ENCODE measurements at regions not wholly inside any gene's neighbourhood (a gene's known extent, or its start where the extent isn't known, plus 50 kb on each side); places are given as distances from the start of the nearest gene placed in this dataset.

- H3K27me3 Mint-ChIP-seq (ENCODE audit: unreplicated experiment): peaks cover 2% of the 10 kb centered on the region
- no peaks in the 10 kb centered on the region for H3K36me3 Mint-ChIP-seq (ENCODE audit: low read depth, unreplicated experiment)
- H3K4me1 Mint-ChIP-seq (ENCODE audit: unreplicated experiment): no peaks in the 10 kb centered on the region
- no peak overlapping the region for H3K27ac Mint-ChIP-seq (ENCODE audit: unreplicated experiment)
- DNase-seq (ENCODE audit: low spot score): no peak
- no peaks in the 10 kb centered on the region for H3K9me3 Mint-ChIP-seq (ENCODE audit: unreplicated experiment)
- no peak for TF ChIP-seq CTCF (IDR thresholded peaks at IDR 0.05; ENCODE audit: unreplicated experiment)
- no peak overlapping the region for H3K4me3 Mint-ChIP-seq (ENCODE audit: unreplicated experiment)
These were observed 249.7 kb upstream of the GYPC start for GRCh38 chr2:126406267-126406666.

GRCh38 chr2:126408671-126409070 is 247.3 kb upstream of the GYPC start:
- no peak for DNase-seq (ENCODE audit: low spot score)
- TF ChIP-seq CTCF (IDR thresholded peaks at IDR 0.05; ENCODE audit: unreplicated experiment): no peak
- Mint-ChIP-seq H3K27ac (ENCODE audit: unreplicated experiment) (no peak overlapping the region), H3K36me3 (ENCODE audit: low read depth, unreplicated experiment) (no peaks in the 10 kb centered on the region), H3K9me3 (ENCODE audit: unreplicated experiment) (no peaks in the 10 kb centered on the region), H3K4me1 (ENCODE audit: unreplicated experiment) (no peaks in the 10 kb centered on the region), H3K27me3 (ENCODE audit: unreplicated experiment) (peaks cover 2% of the 10 kb centered on the region), H3K4me3 (ENCODE audit: unreplicated experiment) (no peak overlapping the region)

GRCh38 chr2:126409850-126410249 is 246.1 kb upstream of the GYPC start:
- H3K36me3 Mint-ChIP-seq (ENCODE audit: low read depth, unreplicated experiment): no peaks in the 10 kb centered on the region
- no peaks in the 10 kb centered on the region for H3K4me1 Mint-ChIP-seq (ENCODE audit: unreplicated experiment)
- no peak for TF ChIP-seq CTCF (IDR thresholded peaks at IDR 0.05; ENCODE audit: unreplicated experiment)
- H3K9me3 Mint-ChIP-seq (ENCODE audit: unreplicated experiment): no peaks in the 10 kb centered on the region
- H3K27ac Mint-ChIP-seq (ENCODE audit: unreplicated experiment): no peak overlapping the region
- H3K4me3 Mint-ChIP-seq (ENCODE audit: unreplicated experiment): no peak overlapping the region
- peaks cover 2% of the 10 kb centered on the region for H3K27me3 Mint-ChIP-seq (ENCODE audit: unreplicated experiment)
- no peak for DNase-seq (ENCODE audit: low spot score)

GRCh38 chr2:126413079-126413478 is 242.9 kb upstream of the GYPC start:
- no peak for TF ChIP-seq CTCF (IDR thresholded peaks at IDR 0.05; ENCODE audit: unreplicated experiment)
- no peak overlapping the region for H3K27ac Mint-ChIP-seq (ENCODE audit: unreplicated experiment)
- no peak overlapping the region for H3K4me3 Mint-ChIP-seq (ENCODE audit: unreplicated experiment)
- H3K4me1 Mint-ChIP-seq (ENCODE audit: unreplicated experiment): no peaks in the 10 kb centered on the region
- no peaks in the 10 kb centered on the region for H3K36me3 Mint-ChIP-seq (ENCODE audit: low read depth, unreplicated experiment)
- DNase-seq (ENCODE audit: low spot score): no peak
- no peaks in the 10 kb centered on the region for H3K27me3 Mint-ChIP-seq (ENCODE audit: unreplicated experiment)
- H3K9me3 Mint-ChIP-seq (ENCODE audit: unreplicated experiment): no peaks in the 10 kb centered on the region

- Mint-ChIP-seq H3K4me3 (ENCODE audit: unreplicated experiment) (no peak overlapping the region), H3K4me1 (ENCODE audit: unreplicated experiment) (no peaks in the 10 kb centered on the region), H3K27ac (ENCODE audit: unreplicated experiment) (no peak overlapping the region), H3K36me3 (ENCODE audit: low read depth, unreplicated experiment) (no peaks in the 10 kb centered on the region), H3K9me3 (ENCODE audit: unreplicated experiment) (peaks cover 14% of the 10 kb centered on the region), H3K27me3 (ENCODE audit: unreplicated experiment) (no peaks in the 10 kb centered on the region)
- no peak for DNase-seq (ENCODE audit: low spot score)
- TF ChIP-seq CTCF (IDR thresholded peaks at IDR 0.05; ENCODE audit: unreplicated experiment): no peak
These were observed 236.6 kb upstream of the GYPC start for GRCh38 chr2:126419403-126419802.

Measured in endothelial cell (in vitro differentiated cells).